ENCODE measurements at regions not wholly inside any gene's neighbourhood (a gene's known extent, or its start where the extent isn't known, plus 50 kb on each side); places are given as distances from the start of the nearest gene placed in this dataset.

- no peak for TF ChIP-seq ZBTB33 (CRISPR knock-in tag; IDR thresholded peaks at IDR 0.05)
Observed at GRCh38 chr9:27787891-27788290, 214.6 kb upstream of the C9orf72 start (continued).

- H3K36me3 ChIP-seq (replicated peaks in 1 of 2; ENCODE audit: control insufficient read depth in 1 of 2, insufficient read depth in 2 of 2, low read length in 2 of 2) = no peaks in the 10 kb centered on the region
- H3K27ac ChIP-seq (ENCODE audit: extremely low read length, insufficient read depth, low read length) = no peak overlapping the region
- no peak overlapping the region for H3K9ac ChIP-seq (ENCODE audit: insufficient read depth, low read depth, low read length)
- no peak overlapping the region for H3K4me3 ChIP-seq (replicated peaks in 1 of 3; ENCODE audit: insufficient read depth in 1 of 3, low read depth in 2 of 3, low read length in 3 of 3)
- H3K4me1 ChIP-seq (ENCODE audit: insufficient read depth, low read length) = no peaks in the 10 kb centered on the region
- FAIRE-seq (no peak), DNase-seq (ENCODE audit: low spot score) (no peak), ATAC-seq (no peak)
- in situ Hi-C loops (cut with HindIII; ENCODE audit: extremely low pct_ligation_motif_present, low pct_unique_long_range_greater_than_20kb) (no loop called here), intact Hi-C loops (cut with micrococcal nuclease; ENCODE audit: unreplicated experiment) (no loop called here)
- BruUV-seq (replicated peaks) = no TSS peak
- TF ChIP-seq ARNT2 (CRISPR knock-in tag; IDR thresholded peaks at IDR 0.05; ENCODE audit: low read depth) (no peak), ZNF276 (CRISPR knock-in tag; IDR thresholded peaks at IDR 0.05; ENCODE audit: low read depth) (no peak), SRSF1 (optimal IDR thresholded peaks at IDR 0.05; ENCODE audit: low read depth, low read length) (no peak), HDAC6 (IDR thresholded peaks at IDR 0.05; ENCODE audit: low read depth, low read length) (no peak)
- H3K27me3 ChIP-seq (ENCODE audit: control insufficient read depth in 1 of 2, insufficient read depth in 2 of 2, low read length in 2 of 2) = no peaks in the 10 kb centered on the region
- CTCF ChIA-PET (ENCODE audit: low intra/inter-chr PET ratio, low total read pairs) = no interaction called here
- POLR2A ChIA-PET = no interaction called here
- H4K20me1 ChIP-seq (ENCODE audit: insufficient read depth, low read length) = no peaks in the 10 kb centered on the region
- 0% methylated on average over 1 of the region's 1 CpG for WGBS (ENCODE audit: low lambda C conversion rate)
- peaks cover 13% of the 10 kb centered on the region for H3K9me3 ChIP-seq (ENCODE audit: low read length)
- H3K79me2 ChIP-seq (ENCODE audit: insufficient read depth, low read length) = no peaks in the 10 kb centered on the region
- H2AFZ ChIP-seq (ENCODE audit: low read length) = no peak overlapping the region
- no peak overlapping the region for H3K4me2 ChIP-seq (ENCODE audit: low read depth, low read length)
Observed at GRCh38 chr9:27791311-27791710, 218.0 kb upstream of the C9orf72 start.
